HG03097 (cell line): ENCODE measurements at regions not wholly inside any gene's neighbourhood (a gene's known extent, or its start where the extent isn't known, plus 50 kb on each side); places are given as distances from the start of the nearest gene placed in this dataset.
"Not testable (repeated sequence)": the region's sequence is repeated elsewhere in the genome, so short reads cannot be mapped to it uniquely, and the experiment has no call there.

Source experiments
- ATAC-seq: cut with Tn5 transposase; IDR thresholded peaks from one replicate; pipeline ENCODE4 v1.9.1; 2021; ENCODE audit not compliant: unreplicated experiment, low FRiP score

GRCh38 chr1:199032479-199032878, 393.6 kb downstream of the PTPRC start:
- ATAC-seq, result not testable (repeated sequence)

- no peak for ATAC-seq
These were observed 394.8 kb downstream of the PTPRC start for GRCh38 chr1:199033661-199034060.

GRCh38 chr1:199038156-199038555, 399.3 kb downstream of the PTPRC start:
- no peak for ATAC-seq

- ATAC-seq, result no peak
These were observed 401.5 kb downstream of the PTPRC start for GRCh38 chr1:199040076-199040905.

- peak; percentile 92 for ATAC-seq
These were observed 402.5 kb downstream of the PTPRC start for GRCh38 chr1:199041173-199041914.

GRCh38 chr1:199042193-199042592, 403.4 kb downstream of the PTPRC start:
- no peak for ATAC-seq

GRCh38 chr1:199044191-199044590, 405.4 kb downstream of the PTPRC start:
- ATAC-seq, result no peak

- no peak for ATAC-seq
These were observed 407.8 kb downstream of the PTPRC start for GRCh38 chr1:199046618-199047017.

GRCh38 chr1:199054694-199055093, 415.9 kb downstream of the PTPRC start:
- no peak for ATAC-seq

GRCh38 chr1:199057322-199057721, 418.5 kb downstream of the PTPRC start:
- no peak for ATAC-seq

GRCh38 chr1:199058281-199058680, 419.4 kb downstream of the PTPRC start:
- no peak for ATAC-seq

- ATAC-seq, result no peak
These were observed 426.1 kb downstream of the PTPRC start for GRCh38 chr1:199064971-199065370.

GRCh38 chr1:199067483-199067882, 428.6 kb downstream of the PTPRC start:
- ATAC-seq, result peak; percentile 58

- ATAC-seq, result no peak
These were observed 432.2 kb downstream of the PTPRC start for GRCh38 chr1:199071080-199071479.

GRCh38 chr1:199073166-199073565, 434.3 kb downstream of the PTPRC start:
- ATAC-seq, result no peak

- no peak for ATAC-seq
These were observed 437.0 kb downstream of the PTPRC start for GRCh38 chr1:199075792-199076191.

GRCh38 chr1:199079994-199080393, 441.2 kb downstream of the PTPRC start:
- ATAC-seq, result no peak

GRCh38 chr1:199081739-199082138, 442.9 kb downstream of the PTPRC start:
- ATAC-seq, result no peak

GRCh38 chr1:199082778-199083389, 444.0 kb downstream of the PTPRC start:
- ATAC-seq, result no peak

GRCh38 chr1:199083680-199084079, 444.8 kb downstream of the PTPRC start:
- no peak for ATAC-seq

- ATAC-seq, result no peak
These were observed 445.5 kb downstream of the PTPRC start for GRCh38 chr1:199084293-199084692.
